Endothelial cell of umbilical vein (primary cell): ENCODE measurements at regions not wholly inside any gene's neighbourhood (a gene's known extent, or its start where the extent isn't known, plus 50 kb on each side); places are given as distances from the start of the nearest gene placed in this dataset.

Experiments used
- CTCF ChIP-seq, 2 donors: IDR thresholded peaks; 1 replicate in 1 of 2; 2 replicates in 1 of 2; pipeline ENCODE4 v1.5.1; 2011; ENCODE audit warnings: low read length in 2 of 2, mild to moderate bottlenecking in 2 of 2, moderate library complexity in 2 of 2, control low read depth in 1 of 2, inconsistent platforms in 1 of 2, low read depth in 1 of 2; ENCODE audit not compliant: insufficient read depth in 1 of 2; ENCODE audit errors: extremely low read depth in 1 of 2
- EZH2 ChIP-seq: IDR thresholded peaks from 2 replicates; pipeline ENCODE4 v1.6.1; 2012; ENCODE audit warnings: borderline replicate concordance, low read depth, mild to moderate bottlenecking, moderate library complexity, low read length, inconsistent platforms; ENCODE audit not compliant: severe bottlenecking
- GATA2 ChIP-seq: IDR thresholded peaks from 2 replicates; pipeline ENCODE4 v1.7.0; 2011; ENCODE audit warnings: low read depth, mild to moderate bottlenecking, moderate library complexity, mixed read lengths, low read length; ENCODE audit not compliant: insufficient read length, insufficient read depth
- JUN ChIP-seq: IDR thresholded peaks from 2 replicates; pipeline ENCODE4 v1.6.1; 2011; ENCODE audit warnings: borderline replicate concordance, low read depth; ENCODE audit not compliant: insufficient read length, insufficient read depth
- MAX ChIP-seq: IDR thresholded peaks from 2 replicates; pipeline ENCODE4 v1.6.1; 2011; ENCODE audit not compliant: insufficient read depth, insufficient read length
- MYC ChIP-seq: IDR thresholded peaks from one replicate; pipeline ENCODE4 v1.6.1; 2011; ENCODE audit warnings: mild to moderate bottlenecking, low read depth, low read length
- POLR2A ChIP-seq: IDR thresholded peaks from 2 replicates; pipeline ENCODE4 v1.6.1; 2012; ENCODE audit warnings: low read depth, mild to moderate bottlenecking, control low read depth, low read length
- POLR2AphosphoS5 ChIP-seq: IDR thresholded peaks from 2 replicates; pipeline ENCODE4 v1.6.1; 2012; ENCODE audit warnings: low read depth, mild to moderate bottlenecking, control low read depth, low read length, moderate library complexity; ENCODE audit not compliant: insufficient read depth

GRCh38 chr3:194977356-194977755 is 291.7 kb downstream of the FAM43A start:
- TF ChIP-seq CTCF (IDR thresholded peaks at IDR 0.05; ENCODE audit: extremely low read depth in 1 of 2, insufficient read depth in 1 of 2, low read depth in 1 of 2, low read length in 2 of 2) (no peak), EZH2 (no peak), POLR2A (no peak), POLR2AphosphoS5 (no peak), GATA2 (no peak), MAX (no peak), JUN (no peak), MYC (no peak)
